Astrocyte (in vitro differentiated cells and primary cell): ENCODE measurements at regions not wholly inside any gene's neighbourhood (a gene's known extent, or its start where the extent isn't known, plus 50 kb on each side); places are given as distances from the start of the nearest gene placed in this dataset.

Experiments
- DNase-seq: peaks from one replicate; pipeline ENCODE4 v3.0.0-alpha.2; 2010; ENCODE audit warnings: low read depth
- FAIRE-seq: peaks from 2 replicates; lab custom pipeline; 2011; peaks lifted over from hg19 to GRCh38; lab: Jason Lieb, UNC
- H2AFZ ChIP-seq: 2 replicates; pipeline ENCODE4 v1.6.0; 2012; ENCODE audit warnings: low read depth, low read length, inconsistent platforms
- H3K27ac ChIP-seq: 2 replicates; pipeline ENCODE4 v1.5.1; 2011; ENCODE audit warnings: low read depth, low read length, inconsistent platforms
- H3K27me3 ChIP-seq: 2 replicates; pipeline ENCODE4 v1.6.0; 2011; ENCODE audit warnings: low read length, inconsistent platforms; ENCODE audit not compliant: insufficient read depth
- H3K36me3 ChIP-seq: 2 replicates; pipeline ENCODE4 v1.5.1; 2011; ENCODE audit warnings: low read length, inconsistent platforms; ENCODE audit not compliant: insufficient read depth
- H3K4me1 ChIP-seq: 2 replicates; pipeline ENCODE4 v1.5.1; 2011; ENCODE audit warnings: low read length, inconsistent platforms; ENCODE audit not compliant: insufficient read depth
- H3K4me2 ChIP-seq: 2 replicates; pipeline ENCODE4 v1.6.0; 2012; ENCODE audit warnings: low read length, inconsistent platforms
- H3K4me3 ChIP-seq: 2 replicates; pipeline ENCODE4 v1.5.1; 2011; ENCODE audit warnings: low read depth, mild to moderate bottlenecking, low read length, inconsistent platforms; ENCODE audit not compliant: insufficient read depth
- H3K79me2 ChIP-seq: 2 replicates; pipeline ENCODE4 v1.6.0; 2012; ENCODE audit warnings: mild to moderate bottlenecking, low read length, inconsistent platforms; ENCODE audit not compliant: insufficient read depth
- H3K9ac ChIP-seq: 2 replicates; pipeline ENCODE4 v1.6.0; 2012; ENCODE audit warnings: mild to moderate bottlenecking, low read length, inconsistent platforms
- H3K9me3 ChIP-seq: 2 replicates; pipeline ENCODE4 v1.5.1; 2012; ENCODE audit warnings: low read depth, mild to moderate bottlenecking, low read length, inconsistent platforms; ENCODE audit not compliant: insufficient read depth
- H4K20me1 ChIP-seq: 2 replicates; pipeline ENCODE4 v1.6.0; 2012; ENCODE audit warnings: low read length, inconsistent platforms; ENCODE audit not compliant: insufficient read depth
- H3K27ac Mint-ChIP-seq: one replicate; pipeline ENCODE4 v1.8.0; 2021; ENCODE audit warnings: mild to moderate bottlenecking, mixed read lengths; ENCODE audit not compliant: unreplicated experiment
- H3K27me3 Mint-ChIP-seq: one replicate; pipeline ENCODE4 v1.8.0; 2021; ENCODE audit warnings: low read depth, mixed read lengths; ENCODE audit not compliant: unreplicated experiment
- H3K36me3 Mint-ChIP-seq: one replicate; pipeline ENCODE4 v1.8.0; 2021; ENCODE audit warnings: low read depth, mixed read lengths; ENCODE audit not compliant: unreplicated experiment
- H3K4me1 Mint-ChIP-seq: one replicate; pipeline ENCODE4 v1.8.0; 2021; ENCODE audit warnings: low read depth, mixed read lengths; ENCODE audit not compliant: unreplicated experiment
- H3K4me3 Mint-ChIP-seq: one replicate; pipeline ENCODE4 v1.8.0; 2021; ENCODE audit warnings: mild to moderate bottlenecking, moderate library complexity, mixed read lengths; ENCODE audit not compliant: unreplicated experiment
- H3K9me3 Mint-ChIP-seq: one replicate; pipeline ENCODE4 v1.8.0; 2021; ENCODE audit warnings: mild to moderate bottlenecking, mixed read lengths; ENCODE audit not compliant: unreplicated experiment
- EZH2 ChIP-seq: IDR thresholded peaks from 2 replicates; pipeline ENCODE4 v1.6.1; 2012; ENCODE audit warnings: mild to moderate bottlenecking, low read length, inconsistent platforms; ENCODE audit not compliant: insufficient read depth
- TF ChIP-seq, protein P1 (sequence below): IDR thresholded peaks from 2 replicates; pipeline ENCODE4 v1.5.1; 2011; ENCODE audit warnings: low read depth, mild to moderate bottlenecking, inconsistent platforms, low read length, moderate library complexity; ENCODE audit not compliant: insufficient read depth

DNA sequence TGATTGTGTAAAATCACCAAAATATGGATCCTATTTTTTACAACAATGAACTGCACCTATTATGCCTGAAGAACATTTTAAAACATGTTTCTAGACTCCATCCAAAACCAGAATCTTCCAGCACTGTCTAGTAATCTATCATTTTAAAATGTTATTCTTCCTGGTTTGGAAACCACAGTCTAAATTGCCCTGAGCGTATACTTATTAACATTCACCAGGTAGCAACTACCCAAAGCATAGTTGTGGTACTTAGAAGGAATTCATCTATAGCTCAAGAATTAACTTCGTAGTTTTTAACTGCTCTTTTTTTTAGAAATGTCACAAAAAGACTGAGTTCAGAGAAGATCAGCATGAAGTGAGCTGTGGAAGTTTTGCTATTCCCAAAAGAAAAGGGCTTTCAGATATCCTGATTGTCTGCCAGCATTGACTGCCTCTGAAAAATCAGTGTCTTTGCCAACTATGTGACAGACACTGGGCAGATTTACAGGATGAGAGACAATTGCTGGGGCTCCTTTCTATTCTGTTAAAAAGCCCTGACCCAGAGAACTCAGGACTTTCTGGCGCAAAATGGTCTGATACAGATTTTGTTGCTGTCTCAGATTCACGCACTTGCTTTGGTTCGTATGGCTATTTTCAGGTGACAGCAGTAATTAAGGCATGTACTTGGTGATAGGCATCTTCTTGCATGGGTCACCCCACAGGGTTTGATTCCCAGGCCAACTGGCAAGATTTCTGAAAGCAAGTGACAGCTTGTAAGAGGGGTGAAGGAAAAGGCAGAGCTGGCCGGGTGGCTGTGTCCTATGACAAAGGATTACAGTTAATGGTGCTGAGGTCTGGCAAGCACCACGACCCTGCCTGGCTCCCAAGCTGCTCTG is 152.5 kb upstream of the RAI14 start:
- Histone ChIP-seq H3K27me3 (no peaks in the 10 kb centered on the region), H3K9me3 (no peaks in the 10 kb centered on the region), H3K4me1 (peaks cover 25% of the 10 kb centered on the region), H3K27ac (no peak overlapping the region), H3K79me2 (no peaks in the 10 kb centered on the region), H2AFZ (peak overlapping the region; percentile 57), H4K20me1 (no peaks in the 10 kb centered on the region), H3K36me3 (no peaks in the 10 kb centered on the region), H3K9ac (peak overlapping the region; percentile 1), H3K4me2 (peak overlapping the region; percentile 15), H3K4me3 (no peak overlapping the region)
- DNase-seq (peak; percentile 60), FAIRE-seq (no peak)
- no peak for TF ChIP-seq EZH2
- TF ChIP-seq, protein P1, sequence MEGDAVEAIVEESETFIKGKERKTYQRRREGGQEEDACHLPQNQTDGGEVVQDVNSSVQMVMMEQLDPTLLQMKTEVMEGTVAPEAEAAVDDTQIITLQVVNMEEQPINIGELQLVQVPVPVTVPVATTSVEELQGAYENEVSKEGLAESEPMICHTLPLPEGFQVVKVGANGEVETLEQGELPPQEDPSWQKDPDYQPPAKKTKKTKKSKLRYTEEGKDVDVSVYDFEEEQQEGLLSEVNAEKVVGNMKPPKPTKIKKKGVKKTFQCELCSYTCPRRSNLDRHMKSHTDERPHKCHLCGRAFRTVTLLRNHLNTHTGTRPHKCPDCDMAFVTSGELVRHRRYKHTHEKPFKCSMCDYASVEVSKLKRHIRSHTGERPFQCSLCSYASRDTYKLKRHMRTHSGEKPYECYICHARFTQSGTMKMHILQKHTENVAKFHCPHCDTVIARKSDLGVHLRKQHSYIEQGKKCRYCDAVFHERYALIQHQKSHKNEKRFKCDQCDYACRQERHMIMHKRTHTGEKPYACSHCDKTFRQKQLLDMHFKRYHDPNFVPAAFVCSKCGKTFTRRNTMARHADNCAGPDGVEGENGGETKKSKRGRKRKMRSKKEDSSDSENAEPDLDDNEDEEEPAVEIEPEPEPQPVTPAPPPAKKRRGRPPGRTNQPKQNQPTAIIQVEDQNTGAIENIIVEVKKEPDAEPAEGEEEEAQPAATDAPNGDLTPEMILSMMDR: no peak
- Mint-ChIP-seq H3K4me3 (no peak overlapping the region), H3K27ac (no peak overlapping the region), H3K27me3 (peaks cover 3% of the 10 kb centered on the region), H3K9me3 (peaks cover 3% of the 10 kb centered on the region), H3K4me1 (peaks cover 15% of the 10 kb centered on the region), H3K36me3 (no peaks in the 10 kb centered on the region)

DNA sequence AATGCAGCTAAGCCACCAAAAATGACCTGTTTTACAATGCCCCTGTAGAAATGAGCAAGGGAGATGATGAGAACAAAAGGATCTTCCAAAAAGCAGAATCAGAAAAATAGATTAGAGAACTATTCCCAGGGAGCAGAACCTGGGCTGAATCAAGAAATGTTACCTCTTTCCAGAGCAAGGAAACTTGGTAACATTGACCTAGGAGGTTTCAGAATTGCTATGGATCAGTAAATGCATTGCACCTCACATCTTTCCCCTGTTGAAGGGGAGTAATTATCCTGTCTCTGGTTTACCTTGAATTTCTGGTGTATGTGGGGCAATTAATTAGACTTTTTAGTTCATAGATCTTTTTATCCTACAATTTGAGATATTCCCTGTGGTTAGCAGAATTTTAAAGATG is 151.2 kb upstream of the RAI14 start:
- Histone ChIP-seq H3K27ac (no peak overlapping the region), H3K4me1 (peaks cover 17% of the 10 kb centered on the region), H3K79me2 (no peaks in the 10 kb centered on the region), H3K9ac (no peak overlapping the region), H3K27me3 (no peaks in the 10 kb centered on the region), H4K20me1 (no peaks in the 10 kb centered on the region), H3K4me2 (no peak overlapping the region), H3K36me3 (no peaks in the 10 kb centered on the region), H2AFZ (no peak overlapping the region), H3K4me3 (no peak overlapping the region), H3K9me3 (no peaks in the 10 kb centered on the region)
- peaks cover 3% of the 10 kb centered on the region for H3K9me3 Mint-ChIP-seq
- no peak for FAIRE-seq
- H3K4me3 Mint-ChIP-seq: no peak overlapping the region
- TF ChIP-seq, protein P1: no peak
- TF ChIP-seq EZH2: no peak
- peaks cover 3% of the 10 kb centered on the region for H3K27me3 Mint-ChIP-seq
- no peaks in the 10 kb centered on the region for H3K36me3 Mint-ChIP-seq
- H3K4me1 Mint-ChIP-seq: peaks cover 13% of the 10 kb centered on the region
- DNase-seq: no peak
- no peak overlapping the region for H3K27ac Mint-ChIP-seq

GRCh38 chr5:34505731-34506130 is 150.4 kb upstream of the RAI14 start:
- no peak overlapping the region for H3K4me2 ChIP-seq
- no peak for FAIRE-seq
- DNase-seq: no peak
- no peak overlapping the region for H3K27ac Mint-ChIP-seq
- H3K36me3 ChIP-seq: no peaks in the 10 kb centered on the region
- H3K36me3 Mint-ChIP-seq: no peaks in the 10 kb centered on the region
- no peak overlapping the region for H3K27ac ChIP-seq
- peaks cover 18% of the 10 kb centered on the region for H3K4me1 ChIP-seq
- H3K4me3 Mint-ChIP-seq: no peak overlapping the region
- H3K27me3 Mint-ChIP-seq: peaks cover 3% of the 10 kb centered on the region
- no peak overlapping the region for H3K9ac ChIP-seq
- H4K20me1 ChIP-seq: no peaks in the 10 kb centered on the region
- no peaks in the 10 kb centered on the region for H3K27me3 ChIP-seq
- no peak overlapping the region for H2AFZ ChIP-seq
- TF ChIP-seq, protein P1: no peak
- TF ChIP-seq EZH2: no peak
- H3K4me3 ChIP-seq: no peak overlapping the region
- H3K9me3 ChIP-seq: no peaks in the 10 kb centered on the region
- peaks cover 16% of the 10 kb centered on the region for H3K4me1 Mint-ChIP-seq
- peaks cover 3% of the 10 kb centered on the region for H3K9me3 Mint-ChIP-seq
- H3K79me2 ChIP-seq: no peaks in the 10 kb centered on the region
